HG03378 (cell line): ENCODE measurements at regions not wholly inside any gene's neighbourhood (a gene's known extent, or its start where the extent isn't known, plus 50 kb on each side); places are given as distances from the start of the nearest gene placed in this dataset.

ENCODE experiments used
- ATAC-seq: cut with Tn5 transposase; IDR thresholded peaks from one replicate; pipeline ENCODE4 v1.9.1; 2021; ENCODE audit warnings: mild to moderate bottlenecking, moderate library complexity; ENCODE audit not compliant: unreplicated experiment

DNA sequence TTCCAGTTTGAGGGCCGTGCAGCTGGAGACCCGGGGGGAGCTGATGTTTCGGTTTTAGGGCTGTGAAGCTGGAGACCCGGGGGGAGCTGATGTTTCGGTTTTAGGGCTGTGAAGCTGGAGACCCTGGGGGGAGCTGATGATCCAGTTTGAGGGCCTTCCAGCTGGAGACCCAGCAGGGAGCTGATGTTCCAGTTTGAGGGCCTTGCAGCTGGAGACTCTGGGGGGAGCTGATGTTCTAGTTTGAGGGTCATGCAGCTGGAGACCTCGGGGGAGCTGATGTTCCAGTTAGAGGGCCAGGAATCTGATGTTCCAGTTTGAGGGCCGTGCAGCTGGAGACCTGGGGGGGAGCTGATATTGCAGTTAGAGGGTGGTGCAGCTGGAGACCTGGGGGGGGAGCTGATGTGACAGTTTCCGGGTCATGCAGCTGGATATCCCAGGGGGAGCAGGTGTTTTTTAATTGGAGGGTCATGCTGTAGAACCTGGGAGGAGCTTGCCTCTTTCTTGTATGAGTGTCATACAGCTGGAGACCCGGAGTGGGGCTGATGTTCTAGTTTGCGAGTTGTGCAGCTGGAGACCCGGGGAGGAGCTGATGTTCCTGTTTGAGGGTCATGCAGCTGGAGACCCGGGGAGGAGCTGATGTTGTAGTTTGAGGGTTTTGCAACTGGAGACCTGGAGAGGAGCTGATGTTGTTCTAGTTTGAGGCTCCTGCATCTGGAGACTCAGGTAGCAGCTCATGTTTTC, 153.2 kb downstream of the RTP5 start:
- ATAC-seq, result no peak

DNA sequence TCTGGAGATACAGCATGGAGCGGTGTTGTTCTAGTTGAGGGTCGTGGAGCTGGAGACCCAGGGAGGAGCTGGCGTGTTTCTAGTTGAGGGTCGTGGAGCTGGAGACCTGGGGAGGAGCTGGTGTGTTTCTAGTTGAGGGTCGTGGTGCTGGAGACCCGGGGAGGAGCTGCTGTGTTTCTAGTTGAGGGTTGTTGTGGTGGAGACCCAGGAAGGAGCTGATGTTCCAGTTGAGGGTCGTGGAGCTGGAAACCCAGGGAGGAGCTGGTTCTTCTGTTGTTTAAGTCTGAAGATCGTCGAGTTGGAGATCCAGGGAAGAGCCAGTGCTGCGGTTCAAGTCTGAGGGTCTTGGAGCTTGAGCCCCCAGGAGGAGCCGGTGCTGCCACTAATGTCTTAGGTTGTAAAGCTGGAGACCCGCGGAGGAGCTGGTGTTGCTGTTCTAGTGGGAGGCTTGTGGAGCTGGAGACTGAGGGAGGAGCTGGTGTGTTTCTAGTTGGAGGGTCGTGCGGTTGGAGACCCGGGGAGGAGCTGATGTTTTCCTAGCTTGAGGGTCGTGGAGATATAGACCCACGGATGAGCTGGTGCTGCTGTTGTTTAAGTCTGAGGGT, 155.3 kb downstream of the RTP5 start:
- ATAC-seq, result no peak

- no peak for ATAC-seq
These were observed 158.3 kb downstream of the RTP5 start for GRCh38 chr2:242027676-242028450.

DNA sequence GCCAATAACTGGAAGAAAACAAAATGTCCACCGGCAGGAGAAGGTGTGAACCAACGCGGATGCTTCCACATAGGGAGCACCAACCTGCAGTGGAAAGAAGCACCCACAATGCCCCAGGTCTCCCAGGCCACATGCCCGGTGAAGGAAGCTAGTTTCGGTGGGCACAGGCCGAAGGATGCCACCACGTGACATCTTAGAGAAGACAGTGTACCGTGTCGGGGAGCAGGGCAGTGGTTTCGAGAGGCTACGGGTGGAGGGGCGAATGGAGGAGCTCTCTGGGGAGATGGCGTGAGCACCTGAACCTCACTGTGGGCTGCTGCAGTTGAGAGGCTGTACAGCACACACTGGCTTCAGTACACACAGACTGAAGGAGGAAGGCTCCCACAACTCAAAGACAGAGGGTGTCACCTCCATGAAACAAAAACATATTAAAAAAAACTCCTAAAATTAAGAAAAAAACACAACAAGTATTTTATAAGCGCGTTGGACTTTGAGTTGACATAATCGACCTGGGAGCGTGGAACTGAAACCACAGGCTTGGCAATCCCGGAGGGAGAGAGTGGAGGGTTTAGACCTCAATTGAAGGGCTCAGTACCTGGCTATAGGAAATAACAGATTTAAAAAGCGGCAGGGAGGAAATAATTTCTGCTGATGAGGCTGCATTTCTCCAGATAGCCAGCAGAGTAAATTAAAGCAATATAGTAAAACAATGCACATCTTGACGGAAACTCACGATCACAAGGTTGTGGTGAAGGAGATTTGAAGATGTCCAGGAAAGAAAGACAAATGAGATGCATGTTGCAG, 160.1 kb downstream of the RTP5 start:
- ATAC-seq, result no peak

- ATAC-seq, result no peak
These were observed 160.7 kb downstream of the RTP5 start for GRCh38 chr2:242030226-242030575.

- no peak for ATAC-seq
These were observed 161.3 kb downstream of the RTP5 start for GRCh38 chr2:242030858-242031257.

DNA sequence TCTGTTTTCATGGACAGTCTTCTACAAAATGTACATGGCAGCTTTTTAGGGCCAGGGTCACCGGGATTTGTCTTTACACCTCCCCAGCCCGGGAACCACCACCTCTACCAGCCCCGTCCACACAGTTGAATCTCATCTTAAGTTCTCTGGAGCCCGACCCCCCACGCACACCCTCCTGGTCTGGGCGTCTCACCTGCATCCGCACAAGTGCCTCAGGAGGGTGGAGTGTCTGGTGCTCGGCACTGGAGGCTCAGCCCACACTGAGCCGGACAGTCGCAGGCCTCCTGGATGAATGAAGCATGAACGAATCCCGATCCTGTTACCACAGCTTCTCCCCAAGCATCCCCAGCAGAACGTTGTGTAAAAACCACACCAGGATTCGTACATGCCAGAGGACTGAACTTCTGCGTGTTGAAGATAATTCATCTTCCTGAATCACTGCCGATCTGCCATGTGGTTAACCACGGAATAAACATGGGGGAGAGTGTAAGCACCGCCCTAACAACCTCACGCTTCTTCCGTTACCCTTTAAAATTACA, 162.0 kb downstream of the RTP5 start:
- ATAC-seq, result no peak

- ATAC-seq, result no peak
These were observed 163.5 kb downstream of the RTP5 start for GRCh38 chr2:242032780-242033656.

DNA sequence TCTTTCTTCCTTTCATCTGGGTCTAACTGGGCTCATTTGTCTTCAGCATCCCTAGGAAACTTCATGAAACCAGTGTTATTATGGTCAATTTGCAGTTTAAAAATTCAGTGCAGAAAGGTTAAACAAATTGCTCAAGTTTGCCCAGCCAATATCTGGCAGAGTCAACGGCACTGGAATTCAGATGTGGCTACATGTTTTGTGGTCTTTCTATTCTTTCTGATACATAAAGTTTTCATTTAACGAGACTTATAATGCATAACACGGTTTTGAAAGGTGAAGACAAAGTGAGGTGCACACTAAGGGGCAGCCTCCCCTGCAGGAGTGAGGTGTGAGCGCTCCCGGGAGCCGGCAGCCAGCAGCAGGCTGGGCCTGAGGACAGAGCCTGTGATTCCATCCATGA, 164.6 kb downstream of the RTP5 start:
- no peak for ATAC-seq

DNA sequence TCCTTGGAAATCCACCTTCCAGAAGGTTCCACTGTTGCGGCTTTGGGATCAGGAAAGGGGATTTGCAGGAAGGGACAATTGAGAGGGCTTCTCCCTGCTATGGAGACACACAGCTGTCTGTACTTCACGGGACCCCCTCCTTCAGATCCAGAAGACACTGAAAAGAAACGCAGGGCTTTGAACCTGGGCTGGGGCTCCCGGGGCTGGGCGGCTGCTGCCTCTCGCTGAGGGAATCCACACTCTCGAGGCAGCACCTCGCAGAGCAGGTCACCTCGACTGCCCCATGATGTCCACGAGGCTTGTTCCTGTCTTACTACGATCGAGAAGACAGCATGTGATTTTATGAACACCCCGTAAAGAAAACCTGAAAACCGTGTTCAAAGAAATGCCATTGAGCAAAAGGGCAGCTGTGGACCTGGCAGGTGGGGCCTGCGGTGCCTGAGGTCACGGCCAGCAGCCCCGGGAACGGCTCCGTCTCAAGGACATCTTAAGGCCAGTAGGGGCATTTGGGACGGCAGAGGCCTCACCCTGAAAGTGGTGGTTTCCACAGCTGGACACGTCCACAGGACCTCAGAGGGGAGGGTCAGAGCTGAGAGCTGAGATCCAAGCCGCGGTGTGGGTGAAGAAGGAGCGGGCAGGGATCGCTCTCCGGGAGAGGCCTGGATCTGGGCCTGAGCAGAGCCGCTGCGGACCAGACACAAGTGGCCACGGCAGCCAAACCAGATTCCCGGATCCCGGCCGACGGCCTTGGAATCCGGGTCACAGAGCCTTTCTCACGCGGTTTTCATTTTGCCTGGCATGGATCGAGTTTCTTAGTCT, 165.7 kb downstream of the RTP5 start:
- ATAC-seq, result no peak

GRCh38 chr2:242035858-242036652, 166.5 kb downstream of the RTP5 start:
- ATAC-seq, result no peak

- no peak for ATAC-seq
These were observed 167.1 kb downstream of the RTP5 start for GRCh38 chr2:242036653-242036950.

DNA sequence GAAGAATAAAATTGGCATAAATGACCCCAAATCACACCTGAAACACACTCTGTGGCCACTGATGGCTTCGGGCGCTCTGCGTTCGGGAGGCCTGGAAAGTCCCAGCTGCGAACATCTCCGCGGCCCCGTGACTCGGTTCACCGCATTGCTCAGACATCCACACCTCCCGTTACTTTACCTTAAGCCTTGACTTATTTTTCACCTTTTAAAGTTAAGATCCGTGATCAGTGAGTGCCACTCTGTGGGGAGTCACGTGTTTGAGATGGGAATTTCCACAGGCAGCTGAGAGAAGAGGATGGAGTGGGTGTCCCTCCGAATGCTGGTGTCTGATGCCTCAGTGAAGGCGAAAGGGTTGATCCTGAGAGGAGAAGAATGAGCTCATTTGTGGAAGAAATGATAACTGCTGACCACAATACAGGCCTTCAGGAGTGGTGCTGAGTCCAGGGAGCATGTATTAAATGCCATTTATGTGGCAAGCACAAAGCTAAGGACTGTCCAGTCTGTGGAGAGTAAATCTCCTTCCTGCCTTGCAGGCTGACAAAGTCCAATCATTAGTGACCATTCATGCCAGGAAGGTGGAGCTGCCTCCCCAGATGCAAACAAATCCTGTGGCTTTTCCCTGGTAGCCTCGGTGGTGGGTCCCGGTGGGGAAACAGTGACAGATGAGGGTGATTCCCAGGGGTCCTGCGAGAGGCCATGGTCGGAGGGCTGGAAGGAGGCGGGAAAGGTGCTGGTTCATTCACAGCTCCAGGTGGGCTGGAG, 168.8 kb downstream of the RTP5 start:
- no peak for ATAC-seq

- no peak for ATAC-seq
These were observed 169.4 kb downstream of the RTP5 start for GRCh38 chr2:242038928-242039341.

GRCh38 chr2:242040303-242040655, 170.8 kb downstream of the RTP5 start:
- ATAC-seq, result no peak

DNA sequence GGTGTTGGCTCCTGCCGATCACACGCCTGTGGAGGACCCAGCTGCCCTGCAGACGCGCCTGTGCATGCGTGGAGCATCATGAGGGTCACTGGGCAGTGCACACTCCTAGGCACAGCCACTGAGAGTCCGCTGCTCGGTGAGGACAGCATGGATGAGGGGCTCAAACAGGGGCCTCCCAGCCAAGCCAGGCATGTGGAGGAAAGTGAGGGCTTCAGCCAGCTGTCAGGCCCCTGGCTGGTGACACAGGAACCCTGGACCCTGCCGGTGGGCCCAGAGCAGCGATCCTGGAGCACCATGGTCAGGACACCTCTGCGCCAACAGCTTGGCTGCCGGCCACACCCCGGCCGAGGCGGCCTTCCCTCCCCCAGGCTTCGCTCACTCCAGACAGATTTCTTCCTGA, 171.2 kb downstream of the RTP5 start:
- no peak for ATAC-seq

GRCh38 chr2:242041816-242042215, 172.3 kb downstream of the RTP5 start:
- no peak for ATAC-seq
